Neural crest cell (in vitro differentiated cells): ENCODE measurements at regions not wholly inside any gene's neighbourhood (a gene's known extent, or its start where the extent isn't known, plus 50 kb on each side); places are given as distances from the start of the nearest gene placed in this dataset.

Experiments
- DNase-seq: peaks from one replicate; pipeline ENCODE4 v3.0.0; 2021; ENCODE audit warnings: low read depth, mixed read lengths, low spot score
- H3K27ac Mint-ChIP-seq: one replicate; pipeline ENCODE4 v1.8.0; 2021; ENCODE audit warnings: mild to moderate bottlenecking, mixed read lengths; ENCODE audit not compliant: unreplicated experiment
- H3K27me3 Mint-ChIP-seq: 2 replicates; pipeline ENCODE4 v1.8.0; 2021; ENCODE audit warnings: low read depth, mild to moderate bottlenecking, mixed read lengths
- H3K36me3 Mint-ChIP-seq: 2 replicates; pipeline ENCODE4 v1.8.0; 2021; ENCODE audit warnings: low read depth, mild to moderate bottlenecking, mixed read lengths
- H3K4me1 Mint-ChIP-seq: 2 replicates; pipeline ENCODE4 v1.8.0; 2021; ENCODE audit warnings: mixed read lengths
- H3K4me3 Mint-ChIP-seq: one replicate; pipeline ENCODE4 v1.8.0; 2021; ENCODE audit warnings: mild to moderate bottlenecking, mixed read lengths
- H3K9me3 Mint-ChIP-seq: 2 replicates; pipeline ENCODE4 v1.8.0; 2021; ENCODE audit warnings: mixed read lengths
- TF ChIP-seq, protein P1 (sequence below): fragments of 200-600 bp; sonication (generic); conservative IDR thresholded peaks from 2 replicates; pipeline ENCODE4 v1.5.0; 2021; ENCODE audit warnings: antibody characterized with exemption, mild to moderate bottlenecking

DNA sequence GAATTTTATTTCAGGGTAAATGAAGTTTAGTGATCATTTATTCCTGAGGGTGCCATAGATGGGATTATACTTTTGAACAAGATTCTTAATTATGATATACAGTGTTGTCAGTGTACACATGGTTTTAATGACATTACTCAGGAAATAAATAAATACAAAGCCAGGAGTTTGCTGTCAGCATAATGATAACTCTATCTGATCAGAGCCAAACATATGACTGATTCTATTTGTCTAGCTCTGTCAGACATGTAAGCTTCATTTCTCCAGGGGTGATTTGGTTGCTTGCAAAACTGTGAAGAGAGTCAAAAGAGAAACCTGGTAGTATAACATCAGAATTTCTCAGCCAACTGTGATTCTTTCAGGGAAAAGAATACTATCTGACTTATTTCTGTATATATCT is 1425.8 kb upstream of the C9orf72 start:
- H3K27ac Mint-ChIP-seq: no peak overlapping the region
- H3K9me3 Mint-ChIP-seq: peaks cover 2% of the 10 kb centered on the region
- TF ChIP-seq, protein P1, sequence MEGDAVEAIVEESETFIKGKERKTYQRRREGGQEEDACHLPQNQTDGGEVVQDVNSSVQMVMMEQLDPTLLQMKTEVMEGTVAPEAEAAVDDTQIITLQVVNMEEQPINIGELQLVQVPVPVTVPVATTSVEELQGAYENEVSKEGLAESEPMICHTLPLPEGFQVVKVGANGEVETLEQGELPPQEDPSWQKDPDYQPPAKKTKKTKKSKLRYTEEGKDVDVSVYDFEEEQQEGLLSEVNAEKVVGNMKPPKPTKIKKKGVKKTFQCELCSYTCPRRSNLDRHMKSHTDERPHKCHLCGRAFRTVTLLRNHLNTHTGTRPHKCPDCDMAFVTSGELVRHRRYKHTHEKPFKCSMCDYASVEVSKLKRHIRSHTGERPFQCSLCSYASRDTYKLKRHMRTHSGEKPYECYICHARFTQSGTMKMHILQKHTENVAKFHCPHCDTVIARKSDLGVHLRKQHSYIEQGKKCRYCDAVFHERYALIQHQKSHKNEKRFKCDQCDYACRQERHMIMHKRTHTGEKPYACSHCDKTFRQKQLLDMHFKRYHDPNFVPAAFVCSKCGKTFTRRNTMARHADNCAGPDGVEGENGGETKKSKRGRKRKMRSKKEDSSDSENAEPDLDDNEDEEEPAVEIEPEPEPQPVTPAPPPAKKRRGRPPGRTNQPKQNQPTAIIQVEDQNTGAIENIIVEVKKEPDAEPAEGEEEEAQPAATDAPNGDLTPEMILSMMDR: no peak
- DNase-seq: no peak
- H3K4me3 Mint-ChIP-seq: no peak overlapping the region
- no peaks in the 10 kb centered on the region for H3K4me1 Mint-ChIP-seq
- no peaks in the 10 kb centered on the region for H3K27me3 Mint-ChIP-seq
- H3K36me3 Mint-ChIP-seq: no peaks in the 10 kb centered on the region

DNA sequence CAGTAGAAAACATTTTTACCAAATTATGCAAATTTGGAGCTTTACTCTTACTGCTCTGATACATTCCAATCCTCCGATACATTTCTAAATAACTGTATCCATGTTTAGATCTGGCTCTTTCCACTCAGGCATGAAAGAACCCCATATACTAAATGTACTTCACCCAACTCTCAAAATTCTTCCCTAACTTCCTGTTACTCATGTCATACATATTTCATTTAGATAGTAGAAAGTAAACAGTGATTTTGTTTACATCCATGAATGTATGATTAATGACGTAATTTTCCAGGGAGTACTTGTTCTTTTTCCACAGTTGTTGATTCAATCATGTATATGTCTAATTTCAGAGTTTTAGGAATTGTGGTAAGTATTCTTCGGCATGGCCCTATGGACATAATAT is 1426.5 kb upstream of the C9orf72 start:
- Mint-ChIP-seq H3K4me1 (no peaks in the 10 kb centered on the region), H3K4me3 (no peak overlapping the region), H3K36me3 (no peaks in the 10 kb centered on the region), H3K27me3 (no peaks in the 10 kb centered on the region), H3K27ac (no peak overlapping the region), H3K9me3 (peaks cover 2% of the 10 kb centered on the region)
- no peak for DNase-seq
- TF ChIP-seq, protein P1: no peak

DNA sequence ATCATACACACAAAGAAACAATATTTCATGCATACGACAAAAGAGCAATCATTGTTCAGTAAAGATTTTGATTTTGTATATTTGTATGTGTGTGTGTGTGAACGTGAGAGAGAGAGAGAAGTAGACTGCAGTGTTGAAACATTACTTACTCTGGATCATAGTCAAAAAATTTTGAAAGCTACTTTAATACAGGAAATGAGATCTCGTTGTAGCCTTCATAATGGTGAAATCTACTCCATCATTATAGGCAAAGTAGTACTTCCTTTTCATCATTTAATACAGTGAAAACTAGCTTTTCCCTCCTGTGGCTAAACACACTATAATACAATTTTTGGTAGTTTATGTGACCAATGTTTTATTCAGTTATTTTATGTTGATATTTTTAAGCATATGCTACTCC is 1427.7 kb upstream of the C9orf72 start:
- no peaks in the 10 kb centered on the region for H3K4me1 Mint-ChIP-seq
- peaks cover 2% of the 10 kb centered on the region for H3K9me3 Mint-ChIP-seq
- H3K27ac Mint-ChIP-seq: no peak overlapping the region
- H3K4me3 Mint-ChIP-seq: no peak overlapping the region
- TF ChIP-seq, protein P1: no peak
- no peaks in the 10 kb centered on the region for H3K36me3 Mint-ChIP-seq
- no peak for DNase-seq
- no peaks in the 10 kb centered on the region for H3K27me3 Mint-ChIP-seq

DNA sequence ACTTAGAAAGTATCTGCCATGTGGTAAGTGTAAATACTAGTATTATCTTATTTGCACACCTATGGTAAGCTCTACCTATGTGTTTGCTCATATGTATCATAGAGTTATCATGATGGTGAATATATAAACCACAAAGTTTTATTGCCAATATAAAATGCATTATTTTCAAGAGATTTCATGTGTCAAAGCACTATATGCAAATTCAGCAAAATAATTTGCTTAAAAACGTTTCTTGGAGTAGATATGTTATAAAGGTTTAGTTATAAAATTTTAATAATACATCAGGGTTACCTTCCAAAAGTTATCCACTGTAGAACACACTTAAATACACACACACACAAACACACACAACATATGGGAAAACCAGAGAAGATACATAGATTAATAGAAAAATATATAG is 1431.7 kb upstream of the C9orf72 start:
- no peak for DNase-seq
- TF ChIP-seq, protein P1: no peak
- Mint-ChIP-seq H3K4me3 (no peak overlapping the region), H3K27ac (no peak overlapping the region), H3K36me3 (no peaks in the 10 kb centered on the region), H3K9me3 (no peaks in the 10 kb centered on the region), H3K4me1 (no peaks in the 10 kb centered on the region), H3K27me3 (no peaks in the 10 kb centered on the region)

DNA sequence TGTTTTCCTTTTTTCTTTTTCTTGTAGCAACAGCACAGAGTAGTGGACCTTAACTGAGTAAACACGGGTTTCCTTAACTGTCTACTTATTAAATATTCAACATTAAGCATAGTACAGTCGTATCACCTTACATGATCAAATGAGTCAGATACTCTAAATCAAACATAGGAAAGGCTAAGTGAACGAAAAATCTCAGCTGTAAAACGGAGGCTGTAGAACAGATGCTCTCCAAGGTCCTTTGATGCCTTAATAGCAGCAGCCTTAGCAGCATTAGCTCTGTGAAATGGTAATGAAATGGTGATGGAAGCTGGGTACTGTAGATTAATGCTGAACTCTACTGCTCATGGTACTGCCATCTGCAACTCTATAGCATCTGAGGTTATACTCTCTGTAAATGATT is 1433.3 kb upstream of the C9orf72 start:
- Mint-ChIP-seq H3K27me3 (no peaks in the 10 kb centered on the region), H3K4me1 (no peaks in the 10 kb centered on the region), H3K9me3 (no peaks in the 10 kb centered on the region), H3K27ac (no peak overlapping the region), H3K36me3 (no peaks in the 10 kb centered on the region), H3K4me3 (no peak overlapping the region)
- TF ChIP-seq, protein P1: no peak
- no peak for DNase-seq

DNA sequence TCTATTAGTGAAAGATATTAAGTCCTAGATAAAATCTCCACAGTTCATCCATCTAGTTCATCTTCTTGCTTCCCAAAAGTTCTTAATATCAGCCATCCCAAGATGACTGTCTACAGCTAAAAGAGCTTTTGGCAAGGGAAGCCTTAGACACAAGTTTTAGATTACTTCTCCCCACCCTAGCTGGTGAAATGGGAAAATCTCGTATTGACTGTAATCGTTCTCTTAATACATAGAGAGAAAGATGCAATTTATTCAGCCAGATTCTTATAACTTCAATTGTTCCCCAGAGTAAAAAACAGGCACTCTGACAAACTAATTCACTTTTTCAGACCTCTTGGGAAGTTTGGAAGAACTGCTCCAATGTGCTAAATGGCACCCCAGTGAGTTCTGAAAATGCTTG is 1439.6 kb upstream of the C9orf72 start:
- H3K4me3 Mint-ChIP-seq: no peak overlapping the region
- no peak for DNase-seq
- TF ChIP-seq, protein P1: no peak
- H3K4me1 Mint-ChIP-seq: no peaks in the 10 kb centered on the region
- no peaks in the 10 kb centered on the region for H3K9me3 Mint-ChIP-seq
- H3K27ac Mint-ChIP-seq: no peak overlapping the region
- no peaks in the 10 kb centered on the region for H3K27me3 Mint-ChIP-seq
- no peaks in the 10 kb centered on the region for H3K36me3 Mint-ChIP-seq
